H1 (cell line): ENCODE measurements at regions not wholly inside any gene's neighbourhood (a gene's known extent, or its start where the extent isn't known, plus 50 kb on each side); places are given as distances from the start of the nearest gene placed in this dataset.

Experiments used
- BACH1 ChIP-seq: IDR thresholded peaks from 2 replicates; pipeline ENCODE4 v1.6.1; 2012; ENCODE audit warnings: low read length, improper control_type of control experiment
- BRCA1 ChIP-seq: IDR thresholded peaks from 2 replicates; pipeline ENCODE4 v1.6.1; 2012; ENCODE audit warnings: low read depth, low read length, improper control_type of control experiment
- CHD2 ChIP-seq: IDR thresholded peaks from 2 replicates; pipeline ENCODE4 v1.6.1; 2012; ENCODE audit warnings: low read length, improper control_type of control experiment
- EGR1 ChIP-seq: IDR thresholded peaks from 2 replicates; pipeline ENCODE4 v1.6.1; 2011; ENCODE audit warnings: low read depth, low read length, borderline replicate concordance
- EZH2 ChIP-seq: fragments of 200-600 bp; sonication (generic); IDR thresholded peaks from 2 replicates; pipeline ENCODE4 v1.7.1; 2012; ENCODE audit warnings: low read depth, mild to moderate bottlenecking, moderate library complexity, low read length, inconsistent platforms; ENCODE audit not compliant: severe bottlenecking
- HDAC6 ChIP-seq: IDR thresholded peaks from one replicate; pipeline ENCODE4 v1.7.1; 2012; ENCODE audit warnings: low read depth, mild to moderate bottlenecking, inconsistent platforms, low read length, moderate library complexity
- PHF8 ChIP-seq: fragments of 200-600 bp; sonication (generic); conservative IDR thresholded peaks from 2 replicates; pipeline ENCODE4 v1.7.1; 2012; ENCODE audit warnings: low read depth, mild to moderate bottlenecking, inconsistent platforms, low read length, moderate library complexity
- TF ChIP-seq, protein P1 (sequence below): fragments of 300-600 bp; sonication (generic); IDR thresholded peaks from 2 replicates; pipeline ENCODE4 v1.7.1; 2012; ENCODE audit warnings: low read length, moderate library complexity, mild to moderate bottlenecking, inconsistent platforms; ENCODE audit not compliant: insufficient replicate concordance
- TF ChIP-seq, protein P2 (sequence below): IDR thresholded peaks from 2 replicates; pipeline ENCODE4 v1.6.1; 2011; ENCODE audit warnings: low read depth, mild to moderate bottlenecking, low read length; ENCODE audit not compliant: insufficient read depth

DNA sequence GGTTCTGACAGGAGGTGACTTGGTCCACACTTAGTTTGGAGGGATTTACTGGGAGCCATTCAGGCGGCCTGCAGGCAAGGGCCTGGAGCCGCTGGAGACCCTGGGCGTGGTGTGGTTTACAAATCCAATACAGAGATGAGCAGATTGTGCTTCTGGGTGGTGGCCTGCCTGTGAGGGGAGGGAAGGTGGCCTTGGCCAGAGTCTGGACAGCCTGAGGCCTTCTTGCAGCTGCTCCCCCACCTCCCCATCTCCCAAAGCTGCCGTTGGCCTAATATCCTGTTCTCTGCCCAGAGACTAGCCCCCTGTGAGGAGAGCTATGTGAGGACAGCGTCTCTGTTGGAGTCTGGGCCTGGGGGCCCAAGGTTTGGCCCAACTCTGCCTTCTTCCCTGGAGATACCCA, 163.9 kb upstream of the MAMLD1 start (continued):
- TF ChIP-seq, protein P1, sequence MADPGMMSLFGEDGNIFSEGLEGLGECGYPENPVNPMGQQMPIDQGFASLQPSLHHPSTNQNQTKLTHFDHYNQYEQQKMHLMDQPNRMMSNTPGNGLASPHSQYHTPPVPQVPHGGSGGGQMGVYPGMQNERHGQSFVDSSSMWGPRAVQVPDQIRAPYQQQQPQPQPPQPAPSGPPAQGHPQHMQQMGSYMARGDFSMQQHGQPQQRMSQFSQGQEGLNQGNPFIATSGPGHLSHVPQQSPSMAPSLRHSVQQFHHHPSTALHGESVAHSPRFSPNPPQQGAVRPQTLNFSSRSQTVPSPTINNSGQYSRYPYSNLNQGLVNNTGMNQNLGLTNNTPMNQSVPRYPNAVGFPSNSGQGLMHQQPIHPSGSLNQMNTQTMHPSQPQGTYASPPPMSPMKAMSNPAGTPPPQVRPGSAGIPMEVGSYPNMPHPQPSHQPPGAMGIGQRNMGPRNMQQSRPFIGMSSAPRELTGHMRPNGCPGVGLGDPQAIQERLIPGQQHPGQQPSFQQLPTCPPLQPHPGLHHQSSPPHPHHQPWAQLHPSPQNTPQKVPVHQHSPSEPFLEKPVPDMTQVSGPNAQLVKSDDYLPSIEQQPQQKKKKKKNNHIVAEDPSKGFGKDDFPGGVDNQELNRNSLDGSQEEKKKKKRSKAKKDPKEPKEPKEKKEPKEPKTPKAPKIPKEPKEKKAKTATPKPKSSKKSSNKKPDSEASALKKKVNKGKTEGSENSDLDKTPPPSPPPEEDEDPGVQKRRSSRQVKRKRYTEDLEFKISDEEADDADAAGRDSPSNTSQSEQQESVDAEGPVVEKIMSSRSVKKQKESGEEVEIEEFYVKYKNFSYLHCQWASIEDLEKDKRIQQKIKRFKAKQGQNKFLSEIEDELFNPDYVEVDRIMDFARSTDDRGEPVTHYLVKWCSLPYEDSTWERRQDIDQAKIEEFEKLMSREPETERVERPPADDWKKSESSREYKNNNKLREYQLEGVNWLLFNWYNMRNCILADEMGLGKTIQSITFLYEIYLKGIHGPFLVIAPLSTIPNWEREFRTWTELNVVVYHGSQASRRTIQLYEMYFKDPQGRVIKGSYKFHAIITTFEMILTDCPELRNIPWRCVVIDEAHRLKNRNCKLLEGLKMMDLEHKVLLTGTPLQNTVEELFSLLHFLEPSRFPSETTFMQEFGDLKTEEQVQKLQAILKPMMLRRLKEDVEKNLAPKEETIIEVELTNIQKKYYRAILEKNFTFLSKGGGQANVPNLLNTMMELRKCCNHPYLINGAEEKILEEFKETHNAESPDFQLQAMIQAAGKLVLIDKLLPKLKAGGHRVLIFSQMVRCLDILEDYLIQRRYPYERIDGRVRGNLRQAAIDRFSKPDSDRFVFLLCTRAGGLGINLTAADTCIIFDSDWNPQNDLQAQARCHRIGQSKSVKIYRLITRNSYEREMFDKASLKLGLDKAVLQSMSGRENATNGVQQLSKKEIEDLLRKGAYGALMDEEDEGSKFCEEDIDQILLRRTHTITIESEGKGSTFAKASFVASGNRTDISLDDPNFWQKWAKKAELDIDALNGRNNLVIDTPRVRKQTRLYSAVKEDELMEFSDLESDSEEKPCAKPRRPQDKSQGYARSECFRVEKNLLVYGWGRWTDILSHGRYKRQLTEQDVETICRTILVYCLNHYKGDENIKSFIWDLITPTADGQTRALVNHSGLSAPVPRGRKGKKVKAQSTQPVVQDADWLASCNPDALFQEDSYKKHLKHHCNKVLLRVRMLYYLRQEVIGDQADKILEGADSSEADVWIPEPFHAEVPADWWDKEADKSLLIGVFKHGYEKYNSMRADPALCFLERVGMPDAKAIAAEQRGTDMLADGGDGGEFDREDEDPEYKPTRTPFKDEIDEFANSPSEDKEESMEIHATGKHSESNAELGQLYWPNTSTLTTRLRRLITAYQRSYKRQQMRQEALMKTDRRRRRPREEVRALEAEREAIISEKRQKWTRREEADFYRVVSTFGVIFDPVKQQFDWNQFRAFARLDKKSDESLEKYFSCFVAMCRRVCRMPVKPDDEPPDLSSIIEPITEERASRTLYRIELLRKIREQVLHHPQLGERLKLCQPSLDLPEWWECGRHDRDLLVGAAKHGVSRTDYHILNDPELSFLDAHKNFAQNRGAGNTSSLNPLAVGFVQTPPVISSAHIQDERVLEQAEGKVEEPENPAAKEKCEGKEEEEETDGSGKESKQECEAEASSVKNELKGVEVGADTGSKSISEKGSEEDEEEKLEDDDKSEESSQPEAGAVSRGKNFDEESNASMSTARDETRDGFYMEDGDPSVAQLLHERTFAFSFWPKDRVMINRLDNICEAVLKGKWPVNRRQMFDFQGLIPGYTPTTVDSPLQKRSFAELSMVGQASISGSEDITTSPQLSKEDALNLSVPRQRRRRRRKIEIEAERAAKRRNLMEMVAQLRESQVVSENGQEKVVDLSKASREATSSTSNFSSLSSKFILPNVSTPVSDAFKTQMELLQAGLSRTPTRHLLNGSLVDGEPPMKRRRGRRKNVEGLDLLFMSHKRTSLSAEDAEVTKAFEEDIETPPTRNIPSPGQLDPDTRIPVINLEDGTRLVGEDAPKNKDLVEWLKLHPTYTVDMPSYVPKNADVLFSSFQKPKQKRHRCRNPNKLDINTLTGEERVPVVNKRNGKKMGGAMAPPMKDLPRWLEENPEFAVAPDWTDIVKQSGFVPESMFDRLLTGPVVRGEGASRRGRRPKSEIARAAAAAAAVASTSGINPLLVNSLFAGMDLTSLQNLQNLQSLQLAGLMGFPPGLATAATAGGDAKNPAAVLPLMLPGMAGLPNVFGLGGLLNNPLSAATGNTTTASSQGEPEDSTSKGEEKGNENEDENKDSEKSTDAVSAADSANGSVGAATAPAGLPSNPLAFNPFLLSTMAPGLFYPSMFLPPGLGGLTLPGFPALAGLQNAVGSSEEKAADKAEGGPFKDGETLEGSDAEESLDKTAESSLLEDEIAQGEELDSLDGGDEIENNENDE, result no peak
- TF ChIP-seq BRCA1 (no peak), BACH1 (no peak), EZH2 (no peak), EGR1 (no peak), PHF8 (no peak), CHD2 (no peak), HDAC6 (no peak)
- TF ChIP-seq, protein P2, sequence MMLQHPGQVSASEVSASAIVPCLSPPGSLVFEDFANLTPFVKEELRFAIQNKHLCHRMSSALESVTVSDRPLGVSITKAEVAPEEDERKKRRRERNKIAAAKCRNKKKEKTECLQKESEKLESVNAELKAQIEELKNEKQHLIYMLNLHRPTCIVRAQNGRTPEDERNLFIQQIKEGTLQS, result no peak
- TF ChIP-seq, all 59 proteins: peak for 0
